GM21619 (cell line): ENCODE measurements at regions not wholly inside any gene's neighbourhood (a gene's known extent, or its start where the extent isn't known, plus 50 kb on each side); places are given as distances from the start of the nearest gene placed in this dataset.
"Not testable (repeated sequence)": the region's sequence is repeated elsewhere in the genome, so short reads cannot be mapped to it uniquely, and the experiment has no call there.

Experiments
- ATAC-seq: cut with Tn5 transposase; IDR thresholded peaks from one replicate; pipeline ENCODE4 v1.9.1; 2021; ENCODE audit not compliant: unreplicated experiment

DNA sequence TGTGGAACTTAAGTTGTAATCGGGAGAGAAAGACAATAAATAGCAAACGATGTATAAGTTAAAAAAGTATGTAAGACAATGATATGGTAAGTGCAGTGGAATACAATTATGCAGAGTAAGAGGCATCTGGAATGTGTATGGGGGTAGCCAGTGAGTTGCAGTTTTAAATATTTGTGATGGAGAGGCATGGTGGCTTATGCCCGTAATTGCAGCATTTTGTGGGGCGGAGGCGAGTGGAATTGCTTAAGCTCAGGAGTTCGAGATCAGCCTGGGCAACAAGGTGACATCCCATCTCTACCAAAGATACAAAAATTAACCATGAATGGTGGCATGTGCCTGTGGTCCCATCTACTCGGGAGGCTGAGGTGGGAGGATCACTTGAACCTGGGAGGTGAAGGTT, 52.5 kb upstream of the WDFY3 start:
- no peak for ATAC-seq

DNA sequence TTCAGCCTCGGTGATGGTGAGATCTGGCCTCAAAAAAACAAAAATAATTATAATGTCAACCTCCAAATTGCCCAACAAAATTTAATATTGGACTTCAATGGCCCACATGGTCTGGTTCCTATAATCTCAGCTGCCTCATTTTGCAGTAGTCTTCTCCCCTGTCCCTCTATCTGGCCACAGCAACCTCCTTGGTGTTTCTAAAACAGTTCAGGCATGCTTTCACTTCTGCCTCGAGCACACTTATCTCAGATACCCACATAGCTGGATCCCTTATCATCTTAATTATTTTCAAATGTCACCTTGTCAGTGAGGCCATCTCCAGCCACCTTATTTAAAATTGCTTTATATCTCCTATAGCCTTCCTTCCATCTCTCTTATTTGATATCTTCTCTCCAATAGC, 52.9 kb upstream of the WDFY3 start:
- no peak for ATAC-seq

DNA sequence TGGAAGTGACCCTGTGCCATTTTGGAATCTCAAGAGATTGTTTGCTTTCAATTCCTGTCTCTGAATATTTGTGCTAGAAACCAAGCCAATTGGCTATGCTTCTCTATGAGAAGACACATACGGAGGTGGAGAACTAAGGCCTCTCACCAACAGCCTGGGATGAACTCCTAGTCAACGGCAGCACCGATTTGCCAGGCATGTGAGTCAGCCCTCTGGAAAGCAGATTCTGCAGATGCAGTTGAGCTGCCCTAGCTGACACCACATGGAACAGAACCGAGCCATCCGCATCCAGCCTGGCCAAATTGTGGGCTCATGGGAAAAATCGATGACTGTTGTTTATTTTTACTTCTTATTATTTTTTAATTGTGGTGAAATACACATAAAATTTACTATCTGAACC, 58.2 kb upstream of the WDFY3 start:
- ATAC-seq: no peak

DNA sequence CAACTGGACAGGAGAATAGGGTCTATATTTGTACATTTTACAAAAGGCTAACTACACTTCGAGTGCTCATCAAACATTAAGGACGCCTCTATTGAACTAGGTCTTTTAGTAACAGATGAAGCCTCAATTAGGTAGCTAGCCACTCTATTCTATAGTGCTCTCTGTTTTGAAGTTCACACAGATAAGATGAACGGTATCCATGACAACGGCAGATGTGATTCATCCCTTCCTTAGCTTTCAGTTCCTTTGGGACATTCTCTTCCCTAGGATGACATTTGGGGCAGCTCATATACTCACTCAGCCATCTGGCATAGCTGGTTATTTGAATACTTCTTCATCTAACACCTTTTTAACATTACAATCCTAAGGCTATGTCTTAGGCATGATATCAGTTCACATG, 62.4 kb upstream of the WDFY3 start:
- ATAC-seq: no peak

DNA sequence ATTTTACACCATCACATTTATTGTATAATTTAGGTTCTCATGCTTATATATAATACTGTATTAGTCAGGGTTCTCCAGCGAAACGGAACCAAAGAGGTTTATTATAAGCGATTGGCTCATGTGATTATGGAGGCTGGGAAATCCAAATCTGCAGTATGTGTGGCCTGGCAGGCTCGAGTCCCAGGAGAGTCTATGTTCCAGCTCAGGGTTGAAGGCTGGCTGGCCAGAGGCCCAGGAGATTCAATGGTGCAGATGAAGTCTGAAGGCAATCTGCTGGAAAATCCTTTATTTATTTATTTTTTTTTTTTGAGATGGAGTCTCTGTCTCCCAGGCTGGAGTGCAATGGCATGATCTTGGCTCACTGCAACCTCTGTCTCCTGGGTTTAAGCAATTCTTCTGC, 63.0 kb upstream of the WDFY3 start:
- no peak for ATAC-seq

DNA sequence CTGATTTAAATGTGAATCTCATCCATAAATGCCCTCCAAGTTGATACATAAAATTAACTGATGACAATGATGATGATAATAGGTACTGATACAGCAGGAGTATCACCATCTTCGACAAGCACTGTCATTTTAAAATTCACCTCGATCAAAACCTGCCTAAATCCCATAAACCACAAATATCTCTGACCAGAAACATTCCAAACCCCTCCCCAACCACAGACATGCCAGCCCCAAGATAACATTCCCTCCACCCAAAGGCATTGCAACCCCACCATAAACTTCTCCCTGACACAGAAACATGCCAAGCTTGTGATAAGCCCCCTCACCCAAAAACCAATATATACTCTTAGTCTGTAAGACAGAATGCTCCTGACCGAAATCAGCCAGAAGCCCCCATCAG, 63.7 kb upstream of the WDFY3 start:
- ATAC-seq: no peak

DNA sequence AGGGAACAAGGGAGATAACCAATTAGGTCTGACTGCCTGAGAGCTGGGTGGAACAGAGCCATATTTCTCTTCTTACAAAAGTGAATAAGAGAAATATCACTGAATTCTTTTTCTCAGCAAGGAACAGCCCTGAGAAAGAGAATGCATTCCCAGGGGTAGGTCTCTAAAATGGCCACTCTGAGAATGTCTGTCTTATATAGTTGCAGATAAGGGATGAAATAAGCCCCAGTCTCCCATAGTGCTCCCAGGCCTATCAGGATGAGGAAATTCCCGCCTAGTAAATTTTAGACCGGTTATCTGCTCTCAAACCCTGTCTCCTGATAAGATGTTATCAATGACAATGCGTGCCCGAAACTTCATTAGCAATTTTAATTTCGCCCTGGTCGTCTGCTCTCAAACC, 67.3 kb upstream of the WDFY3 start:
- not testable (repeated sequence) for ATAC-seq

DNA sequence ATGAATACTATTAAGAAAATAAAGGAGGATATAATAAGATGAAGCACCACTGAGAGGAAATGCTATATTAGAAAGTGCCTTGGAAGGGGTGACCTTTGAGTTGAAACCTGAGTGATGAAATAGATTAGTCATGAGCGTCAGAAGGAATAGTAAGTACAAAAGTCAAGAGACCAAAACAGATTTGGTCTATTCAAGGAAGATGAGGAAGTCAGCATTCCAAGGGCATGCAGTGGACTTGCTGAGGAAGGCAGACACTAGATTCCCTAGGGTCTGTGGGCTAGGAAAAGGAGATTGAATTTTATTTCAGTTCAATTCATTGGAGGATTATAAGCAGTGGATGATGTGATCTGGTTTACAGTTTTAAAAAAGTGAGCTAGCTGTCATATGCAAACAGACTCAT, 73.0 kb upstream of the WDFY3 start:
- ATAC-seq: no peak

DNA sequence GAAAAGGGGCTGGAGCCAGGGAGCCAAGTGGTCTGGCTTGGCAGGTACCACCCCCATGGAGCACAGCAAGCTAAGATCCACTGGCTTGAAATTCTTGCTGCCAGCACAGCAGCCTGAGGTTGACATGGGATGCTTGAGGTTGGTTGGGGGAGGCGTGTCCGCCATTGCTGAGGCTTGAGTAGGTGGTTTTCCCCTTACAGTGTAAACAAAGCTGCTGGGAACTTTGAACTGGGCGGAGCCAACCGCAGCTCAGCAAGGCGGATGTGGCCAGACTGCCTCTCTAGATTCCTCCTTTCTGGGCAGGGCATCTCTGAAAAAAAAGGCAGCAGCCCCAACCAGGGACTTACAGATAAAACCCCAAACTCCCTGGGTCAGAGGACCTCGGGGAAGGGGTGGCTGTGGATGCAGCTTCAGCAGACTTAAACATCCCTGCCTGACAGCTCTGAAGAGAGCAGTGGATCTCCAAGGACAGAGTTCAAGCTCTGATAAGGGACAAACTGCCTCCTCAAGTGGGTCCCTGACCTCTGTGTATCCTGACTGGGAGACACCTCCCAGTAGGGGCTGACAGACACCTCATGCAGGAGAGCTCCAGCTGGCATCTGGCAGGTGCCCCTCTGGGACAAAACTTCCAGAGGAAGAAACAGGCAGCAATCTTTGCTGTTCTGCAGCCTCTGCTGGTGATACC, 77.5 kb upstream of the WDFY3 start:
- not testable (repeated sequence) for ATAC-seq

DNA sequence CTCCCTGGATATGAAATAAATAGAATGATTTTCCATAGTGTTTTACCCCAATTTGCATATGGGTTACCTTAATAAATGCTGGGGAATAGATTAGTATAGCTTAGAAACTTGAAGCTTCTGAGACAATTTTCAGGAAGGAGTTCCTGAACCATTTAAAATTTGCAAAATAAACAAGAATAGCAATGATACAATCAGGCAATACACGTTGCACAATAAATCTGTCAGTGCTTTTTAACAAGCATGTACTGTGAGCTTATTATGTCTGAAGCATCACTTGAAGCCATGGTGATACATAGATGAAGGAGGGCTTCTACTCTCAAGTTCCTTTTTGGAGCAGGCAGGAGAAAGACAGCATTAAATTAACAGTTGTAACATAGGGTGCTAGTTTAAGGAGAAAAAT, 84.2 kb upstream of the WDFY3 start:
- ATAC-seq: no peak

DNA sequence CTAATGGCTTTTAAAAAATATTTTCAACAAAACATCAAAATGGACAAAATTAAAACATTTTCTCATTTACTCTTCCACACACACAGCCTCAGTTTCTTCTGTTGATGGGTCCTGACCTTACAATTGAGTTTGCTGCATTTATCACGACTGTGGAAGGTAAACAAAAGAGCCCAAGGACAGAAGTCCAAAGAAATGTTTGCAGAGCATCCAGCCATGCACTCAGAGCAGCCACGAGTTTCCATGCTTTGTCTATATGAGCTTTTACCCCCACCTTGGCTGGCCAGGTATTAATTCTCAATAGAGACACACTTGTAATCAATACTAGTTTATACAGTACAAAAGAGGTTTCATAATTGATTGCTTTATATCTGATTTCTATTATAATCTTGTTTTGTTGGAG, 85.0 kb upstream of the WDFY3 start:
- no peak for ATAC-seq

DNA sequence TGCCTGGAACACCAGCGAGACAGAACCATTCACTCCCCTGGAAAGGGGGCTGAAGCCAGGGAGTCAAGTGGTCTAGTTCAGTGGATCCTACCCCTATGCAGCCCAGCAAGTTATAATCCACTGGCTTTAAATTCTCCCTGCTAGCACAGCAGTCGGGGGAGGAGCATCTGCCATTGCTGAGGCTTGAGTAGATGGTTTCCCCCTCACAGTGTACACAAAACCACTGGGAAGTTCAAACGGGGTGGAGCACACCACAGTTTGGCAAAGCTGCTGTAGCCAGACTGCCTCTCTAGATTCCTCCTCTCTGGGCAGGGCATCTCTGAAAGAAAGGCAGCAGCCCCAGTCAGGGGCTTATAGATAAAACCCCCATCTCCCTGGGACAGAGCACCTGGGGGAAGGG, 88.4 kb upstream of the WDFY3 start:
- not testable (repeated sequence) for ATAC-seq

DNA sequence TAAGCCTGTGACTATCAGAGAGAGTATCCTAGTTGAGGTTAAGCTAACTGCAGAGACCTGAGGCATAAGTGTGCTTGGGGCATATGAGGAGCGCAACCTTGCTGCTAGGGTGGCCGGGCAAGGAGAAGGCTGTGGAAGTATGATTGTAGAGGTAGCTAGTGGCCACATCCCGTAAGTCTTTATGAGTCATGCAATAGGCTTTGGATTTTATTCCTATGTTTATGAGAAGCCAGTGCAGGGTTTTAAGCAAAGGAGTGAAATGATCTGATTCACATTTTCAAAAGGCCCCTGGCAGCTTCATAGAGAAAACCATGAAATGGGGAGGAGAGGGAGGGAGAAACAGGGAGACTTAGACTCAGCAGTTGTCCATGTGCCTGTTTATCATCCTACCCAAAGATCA, 92.1 kb upstream of the WDFY3 start:
- ATAC-seq: no peak

DNA sequence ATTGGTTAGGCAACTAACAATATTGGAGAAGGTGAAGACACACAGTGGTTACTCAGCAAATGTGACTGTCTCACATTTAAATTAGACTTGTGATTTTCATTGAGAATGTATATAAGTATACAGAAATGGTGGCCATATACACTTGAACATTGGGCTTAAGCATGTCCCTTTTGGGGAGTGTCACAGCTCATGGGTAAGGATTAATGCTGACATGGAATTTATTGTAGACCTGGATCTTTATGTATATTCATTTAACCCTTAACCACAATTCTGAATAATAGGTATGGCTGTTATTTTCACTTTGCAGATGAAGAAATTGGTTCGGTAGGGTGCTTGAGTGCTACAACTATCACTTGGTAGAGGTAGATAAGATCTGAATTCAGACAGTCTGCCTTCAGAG, 95.5 kb upstream of the WDFY3 start:
- no peak for ATAC-seq

DNA sequence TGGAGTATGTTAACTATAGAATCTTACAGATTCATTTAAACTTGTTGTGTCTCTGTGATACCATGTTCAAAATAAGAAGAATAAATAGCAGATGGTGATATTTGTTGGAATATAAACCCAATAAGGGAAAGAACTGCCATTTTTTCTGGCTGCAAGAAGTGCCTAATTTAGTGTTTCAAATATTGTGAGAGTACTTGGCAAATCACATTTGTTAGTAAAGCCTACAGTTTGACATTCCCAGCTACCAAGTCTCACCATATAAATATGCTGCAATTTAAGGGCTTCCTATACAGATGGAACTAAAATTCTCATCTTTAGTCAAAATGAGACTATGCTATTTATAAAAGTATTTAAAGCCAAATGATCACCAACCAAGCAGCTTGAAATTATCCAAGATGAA, 96.0 kb upstream of the WDFY3 start:
- no peak for ATAC-seq

DNA sequence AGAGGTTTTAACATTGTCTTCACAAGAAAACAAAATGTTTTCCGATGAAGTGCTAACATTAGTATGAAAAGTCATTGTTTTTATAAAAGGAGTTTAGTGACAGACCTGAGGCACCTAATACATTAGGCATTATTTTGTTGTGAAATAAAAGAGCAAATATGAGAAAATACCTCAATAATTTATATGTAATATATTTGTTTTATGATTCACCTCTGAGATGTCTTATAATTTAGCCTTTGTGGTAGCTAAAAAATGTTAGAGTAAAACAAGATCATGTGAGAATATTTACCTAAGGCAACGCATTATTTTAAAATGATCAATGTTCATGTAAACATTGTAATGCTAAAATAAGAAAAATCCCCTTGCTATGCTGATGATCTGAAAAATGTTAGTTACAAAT, 100.9 kb upstream of the WDFY3 start:
- ATAC-seq: no peak

DNA sequence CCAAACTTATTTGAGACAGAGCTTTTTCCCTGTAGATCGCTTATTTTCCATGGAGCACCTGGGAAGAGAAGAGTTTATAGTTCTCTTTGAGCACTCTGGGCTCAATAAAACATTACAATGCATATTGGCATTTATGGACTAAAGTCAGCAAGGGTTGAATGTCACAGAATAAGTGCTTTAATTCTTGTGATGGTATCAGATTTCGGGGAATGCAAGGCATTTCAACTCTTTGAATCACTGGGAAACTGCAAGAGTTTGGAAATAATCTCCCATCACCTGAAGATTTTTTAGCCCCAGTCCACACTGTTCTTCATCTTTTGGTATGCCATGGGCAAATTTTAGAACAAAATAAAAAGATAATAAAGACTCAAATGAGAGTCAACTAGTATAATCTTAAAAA, 111.5 kb upstream of the WDFY3 start:
- no peak for ATAC-seq

DNA sequence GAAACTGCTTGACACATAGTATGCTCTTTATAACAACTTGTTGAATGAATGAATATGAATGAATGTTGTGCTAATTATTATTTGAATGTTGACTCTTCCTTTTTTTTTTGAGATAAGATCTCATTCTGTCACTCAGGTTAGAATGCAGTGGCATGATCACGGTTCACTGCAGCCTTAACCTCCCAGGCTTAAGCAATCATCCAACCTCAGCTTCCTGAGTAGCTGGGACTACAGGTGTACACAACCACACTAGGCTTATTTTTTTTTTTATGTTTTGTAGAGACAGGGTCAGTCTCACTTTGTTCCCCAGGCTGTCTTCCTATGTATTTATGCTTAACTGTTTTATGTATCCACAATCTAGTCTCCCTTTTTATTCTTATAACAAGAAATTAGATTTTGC, 114.7 kb upstream of the WDFY3 start:
- ATAC-seq: no peak

DNA sequence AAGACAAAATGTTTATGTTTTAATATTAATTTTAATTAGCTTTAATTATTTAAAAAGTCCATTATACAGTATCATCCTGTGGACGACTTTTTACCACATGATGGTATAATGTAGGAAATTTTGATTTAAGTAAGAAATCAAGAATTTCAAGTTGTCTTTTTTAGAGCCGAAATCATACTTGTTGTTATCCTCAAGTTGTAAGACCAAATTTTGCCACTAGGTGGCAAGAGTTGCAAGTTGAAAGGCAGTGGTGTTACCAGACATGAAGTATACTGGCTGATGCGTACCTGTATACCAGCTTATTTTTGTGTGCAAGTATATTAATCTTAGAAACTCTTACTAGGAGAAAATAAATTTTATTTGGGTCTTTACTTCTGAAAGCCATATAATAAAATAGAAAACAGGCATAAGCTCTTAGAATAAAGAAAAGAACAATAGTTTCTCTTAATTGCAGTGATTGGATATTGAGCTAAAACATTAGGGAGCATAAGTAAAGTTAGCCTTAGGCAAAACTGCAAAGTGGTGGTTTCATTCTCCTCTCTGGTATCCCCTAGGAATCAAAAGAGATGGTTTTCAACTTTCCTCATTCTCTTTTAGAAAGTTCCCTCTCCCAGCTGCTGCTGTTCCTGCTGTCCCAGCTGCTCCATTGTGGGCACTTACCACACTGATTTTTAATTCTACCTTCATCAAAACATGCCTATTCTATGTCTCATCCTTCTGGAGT, 118.0 kb upstream of the WDFY3 start:
- peak; percentile 84 for ATAC-seq

DNA sequence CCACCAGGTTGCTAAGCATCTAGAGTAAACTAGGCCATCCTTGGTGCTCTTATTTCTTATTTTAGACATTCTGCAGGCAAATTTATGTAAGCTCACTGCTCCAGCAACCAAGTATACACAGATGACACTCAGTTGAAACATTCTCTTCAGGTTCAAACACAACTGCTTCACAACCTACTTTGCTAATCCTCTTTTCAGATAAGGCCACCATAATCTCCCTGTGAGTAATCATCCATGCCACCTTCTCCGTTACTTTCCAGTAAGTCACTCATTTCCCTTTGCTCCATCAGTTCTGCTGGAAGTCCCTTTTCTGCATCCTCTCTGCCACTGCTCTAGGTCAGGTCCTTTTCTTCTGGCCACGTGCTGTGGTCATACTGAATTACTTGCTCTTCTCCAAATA, 120.2 kb upstream of the WDFY3 start:
- ATAC-seq: no peak

DNA sequence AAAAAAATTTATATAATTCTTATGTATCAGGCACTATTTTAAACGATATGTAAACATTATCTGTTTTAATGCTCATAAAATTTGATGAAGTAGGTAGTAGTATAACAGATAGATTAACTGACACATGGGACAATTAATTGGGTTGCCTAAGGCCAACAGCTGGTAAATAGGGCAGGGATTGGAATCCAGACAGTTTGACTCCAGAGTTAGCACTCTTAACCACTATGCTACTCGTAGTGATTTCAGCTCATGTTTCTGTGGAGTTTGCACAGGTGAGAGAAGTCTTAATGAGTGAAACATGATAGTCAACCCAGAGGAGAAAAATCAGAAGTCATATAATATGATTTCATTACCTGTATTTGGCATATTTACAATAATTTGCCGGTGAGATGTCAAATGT, 126.0 kb upstream of the WDFY3 start:
- ATAC-seq: no peak

DNA sequence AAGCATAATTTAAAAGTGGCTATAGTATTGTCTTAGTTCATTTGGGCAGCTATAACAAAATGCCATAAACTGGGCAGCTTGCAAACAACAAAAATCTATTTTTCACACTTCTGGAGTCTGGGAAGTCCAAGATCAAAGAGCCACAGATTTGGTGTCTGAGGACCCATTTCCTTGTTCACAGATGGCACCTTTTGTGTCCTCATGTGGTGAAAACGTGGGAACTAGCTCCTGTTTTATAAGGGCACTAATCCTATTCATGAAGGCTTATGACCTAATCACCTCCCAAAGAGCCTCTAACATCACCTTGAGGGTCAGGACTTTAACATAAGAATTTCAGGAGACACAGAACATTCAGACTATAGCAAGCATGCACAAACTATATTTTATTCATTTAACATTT, 126.5 kb upstream of the WDFY3 start:
- ATAC-seq: no peak

DNA sequence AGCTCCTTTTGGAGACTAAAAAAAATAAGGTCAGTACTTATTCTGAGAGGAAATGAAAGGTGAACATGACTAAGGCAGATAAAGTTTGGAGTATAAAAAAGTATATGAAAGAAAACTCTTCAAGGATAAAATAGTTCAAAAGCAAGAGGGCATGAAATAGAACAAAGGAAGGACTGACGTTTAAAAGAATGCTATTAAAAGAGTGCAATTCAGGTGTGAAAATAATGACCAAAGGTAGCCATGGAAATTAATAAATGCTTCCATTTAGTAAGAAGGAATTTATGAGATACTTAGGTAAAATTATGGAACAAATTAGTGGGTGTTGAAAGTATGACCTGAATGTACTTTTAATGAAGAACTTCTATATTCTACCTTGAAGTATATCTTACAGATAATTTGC, 128.2 kb upstream of the WDFY3 start:
- no peak for ATAC-seq
